C4-2B (cell line): ENCODE measurements at regions not wholly inside any gene's neighbourhood (a gene's known extent, or its start where the extent isn't known, plus 50 kb on each side); places are given as distances from the start of the nearest gene placed in this dataset.

ENCODE experiments used
- H3K27ac ChIP-seq: fragments of 450-650 bp; 2 replicates; pipeline ENCODE4 v1.5.1; 2017
- ZFX ChIP-seq: fragments of 450-650 bp; IDR thresholded peaks from 2 replicates; pipeline ENCODE4 v1.6.1; 2017
- TF ChIP-seq, protein P1 (sequence below): fragments of 450-650 bp; conservative IDR thresholded peaks from 2 replicates; pipeline ENCODE4 v1.5.1; 2017; ENCODE audit warnings: mild to moderate bottlenecking

DNA sequence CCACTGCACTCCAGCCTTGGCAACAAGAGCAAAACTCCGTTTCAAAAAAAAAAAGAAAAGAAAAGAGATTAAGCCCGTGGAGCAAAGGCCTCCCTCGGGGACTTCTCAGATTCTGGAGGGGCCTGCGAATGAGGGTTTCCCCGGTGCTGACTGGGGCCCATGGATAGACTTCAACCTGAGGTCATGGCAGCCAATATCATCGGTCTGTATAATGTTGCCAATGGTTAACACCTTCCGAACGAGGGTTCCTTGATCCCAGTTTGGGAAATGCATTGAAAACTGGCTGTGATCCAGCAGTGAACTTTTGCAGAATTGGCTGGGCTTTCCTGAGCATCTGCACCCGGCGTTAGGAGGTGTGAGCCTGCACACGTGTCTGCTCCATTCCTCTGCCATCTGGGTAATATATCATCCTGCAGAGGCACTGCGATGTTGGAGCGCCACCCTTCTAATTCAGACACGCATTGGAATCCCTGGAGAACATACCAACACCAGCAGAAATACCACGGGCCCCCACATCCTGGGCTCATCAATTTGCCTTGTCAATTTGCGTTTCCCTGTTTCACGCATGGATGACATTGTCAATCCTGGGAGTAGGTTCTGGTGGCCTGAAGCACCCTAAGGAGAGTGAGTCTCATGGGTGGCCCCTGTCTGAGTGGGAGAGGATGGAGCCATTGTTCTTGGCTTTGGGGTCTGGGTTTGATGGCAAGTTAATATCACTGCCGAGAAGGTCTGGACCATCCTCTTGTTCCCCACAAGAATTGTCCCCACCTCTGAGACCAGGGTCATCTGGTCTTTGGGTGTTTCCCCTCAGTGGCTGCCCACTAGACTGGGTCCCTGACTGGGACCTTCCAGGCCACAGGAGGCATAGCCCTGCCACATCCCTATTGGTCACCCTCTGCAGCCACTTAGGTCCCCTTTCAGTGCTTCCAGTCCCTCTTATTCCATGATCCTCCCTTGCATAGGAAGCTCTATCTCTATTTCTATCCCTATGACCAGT is 441.0 kb downstream of the PTPRU start:
- TF ChIP-seq, protein P1, sequence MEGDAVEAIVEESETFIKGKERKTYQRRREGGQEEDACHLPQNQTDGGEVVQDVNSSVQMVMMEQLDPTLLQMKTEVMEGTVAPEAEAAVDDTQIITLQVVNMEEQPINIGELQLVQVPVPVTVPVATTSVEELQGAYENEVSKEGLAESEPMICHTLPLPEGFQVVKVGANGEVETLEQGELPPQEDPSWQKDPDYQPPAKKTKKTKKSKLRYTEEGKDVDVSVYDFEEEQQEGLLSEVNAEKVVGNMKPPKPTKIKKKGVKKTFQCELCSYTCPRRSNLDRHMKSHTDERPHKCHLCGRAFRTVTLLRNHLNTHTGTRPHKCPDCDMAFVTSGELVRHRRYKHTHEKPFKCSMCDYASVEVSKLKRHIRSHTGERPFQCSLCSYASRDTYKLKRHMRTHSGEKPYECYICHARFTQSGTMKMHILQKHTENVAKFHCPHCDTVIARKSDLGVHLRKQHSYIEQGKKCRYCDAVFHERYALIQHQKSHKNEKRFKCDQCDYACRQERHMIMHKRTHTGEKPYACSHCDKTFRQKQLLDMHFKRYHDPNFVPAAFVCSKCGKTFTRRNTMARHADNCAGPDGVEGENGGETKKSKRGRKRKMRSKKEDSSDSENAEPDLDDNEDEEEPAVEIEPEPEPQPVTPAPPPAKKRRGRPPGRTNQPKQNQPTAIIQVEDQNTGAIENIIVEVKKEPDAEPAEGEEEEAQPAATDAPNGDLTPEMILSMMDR, result no peak
- no peak for TF ChIP-seq ZFX
- H3K27ac ChIP-seq, result no peak overlapping the region

DNA sequence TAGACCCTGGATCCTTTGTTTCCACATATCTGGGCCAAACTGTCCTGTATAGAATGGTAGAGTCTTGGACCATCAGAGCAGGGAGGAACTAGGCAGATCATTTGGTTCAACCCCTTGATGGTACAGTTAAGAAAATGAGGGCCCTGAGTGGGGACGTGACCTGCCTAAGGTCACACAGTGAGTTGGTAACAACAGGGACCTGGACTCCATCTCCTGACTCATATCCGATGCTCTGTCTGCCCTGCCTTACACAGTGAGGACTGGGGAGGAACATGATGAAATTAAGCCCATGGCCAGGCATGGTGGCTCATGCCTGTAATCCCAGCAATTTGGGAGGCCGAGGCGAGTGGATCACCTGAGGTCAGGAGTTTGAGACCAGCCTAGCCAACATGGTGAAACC is 440.2 kb downstream of the PTPRU start:
- no peak overlapping the region for H3K27ac ChIP-seq

DNA sequence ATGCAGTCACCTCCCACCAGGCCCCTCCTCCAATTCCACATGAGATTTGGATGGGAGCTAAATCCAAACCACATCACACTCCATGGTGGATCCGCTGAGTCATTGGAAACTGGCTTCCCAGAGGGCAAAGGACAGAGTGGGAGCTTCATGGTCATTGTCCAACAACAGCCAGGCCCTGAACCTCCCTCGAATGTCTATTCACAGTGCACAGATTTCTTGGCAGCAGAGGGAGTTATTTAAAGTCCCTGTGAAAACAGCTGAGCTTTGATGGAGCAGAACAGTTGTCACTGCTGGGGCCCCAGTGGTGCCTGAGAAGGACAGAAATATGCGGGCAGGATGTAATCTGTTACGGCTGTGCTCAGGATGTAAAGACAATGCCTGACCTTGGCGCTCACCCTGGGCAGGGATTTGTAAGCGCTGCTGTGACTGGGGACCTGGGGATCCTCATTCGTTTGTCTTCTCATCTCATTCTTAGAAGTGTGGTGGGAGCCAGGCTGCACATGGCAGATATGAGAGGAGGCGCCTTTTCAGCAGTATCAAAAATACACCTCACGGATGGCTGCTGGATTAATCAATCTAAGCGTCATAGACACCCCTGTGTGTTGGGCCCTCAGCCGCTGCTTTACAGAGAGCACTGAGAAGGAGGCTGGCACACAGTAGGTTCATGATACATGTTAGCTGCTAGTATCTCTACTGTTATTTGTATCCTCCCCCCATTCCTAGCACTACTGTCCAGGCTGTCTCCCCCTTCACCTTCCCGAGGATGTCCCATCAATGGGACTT is 439.4 kb downstream of the PTPRU start:
- no peak overlapping the region for H3K27ac ChIP-seq
- TF ChIP-seq, protein P1, result no peak
- TF ChIP-seq ZFX, result no peak

More for the DNA sequence above, 440.2 kb downstream of the PTPRU start:
- TF ChIP-seq ZFX, result no peak
- TF ChIP-seq, protein P1, result no peak

DNA sequence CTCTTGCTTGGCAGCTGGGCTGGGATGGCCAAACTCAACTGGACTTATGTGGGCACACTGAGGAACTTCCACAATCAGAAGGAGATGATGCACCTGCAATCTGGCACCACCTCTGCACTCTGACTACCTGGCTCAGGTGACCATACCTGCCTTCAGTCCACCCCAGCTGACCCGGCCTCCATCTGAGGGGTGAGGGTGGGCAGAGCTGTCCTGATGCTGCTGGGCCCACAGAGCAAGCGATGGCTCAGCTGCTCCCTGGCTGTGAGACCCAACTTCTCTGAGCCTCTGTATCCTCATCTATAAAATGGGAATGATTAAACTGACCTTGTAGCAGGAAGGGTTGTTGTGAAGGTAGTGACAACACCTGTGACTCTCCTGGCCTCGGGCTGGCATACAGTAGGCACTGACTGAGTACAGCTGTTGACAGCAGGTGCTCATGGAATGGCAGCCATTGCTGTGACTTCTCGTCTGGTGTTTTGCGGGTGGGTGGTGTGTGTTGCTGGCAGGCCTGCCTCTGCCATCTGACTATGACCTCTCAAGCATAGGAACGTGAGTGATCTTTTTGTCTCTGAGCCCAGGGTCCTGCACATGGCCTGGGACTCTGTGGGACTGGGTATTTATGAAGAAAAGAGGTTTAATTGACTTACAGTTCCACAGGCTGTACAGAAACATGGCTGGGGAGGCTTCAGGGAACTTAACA is 438.5 kb downstream of the PTPRU start:
- H3K27ac ChIP-seq, result no peak overlapping the region
- TF ChIP-seq, protein P1, result no peak
- no peak for TF ChIP-seq ZFX

DNA sequence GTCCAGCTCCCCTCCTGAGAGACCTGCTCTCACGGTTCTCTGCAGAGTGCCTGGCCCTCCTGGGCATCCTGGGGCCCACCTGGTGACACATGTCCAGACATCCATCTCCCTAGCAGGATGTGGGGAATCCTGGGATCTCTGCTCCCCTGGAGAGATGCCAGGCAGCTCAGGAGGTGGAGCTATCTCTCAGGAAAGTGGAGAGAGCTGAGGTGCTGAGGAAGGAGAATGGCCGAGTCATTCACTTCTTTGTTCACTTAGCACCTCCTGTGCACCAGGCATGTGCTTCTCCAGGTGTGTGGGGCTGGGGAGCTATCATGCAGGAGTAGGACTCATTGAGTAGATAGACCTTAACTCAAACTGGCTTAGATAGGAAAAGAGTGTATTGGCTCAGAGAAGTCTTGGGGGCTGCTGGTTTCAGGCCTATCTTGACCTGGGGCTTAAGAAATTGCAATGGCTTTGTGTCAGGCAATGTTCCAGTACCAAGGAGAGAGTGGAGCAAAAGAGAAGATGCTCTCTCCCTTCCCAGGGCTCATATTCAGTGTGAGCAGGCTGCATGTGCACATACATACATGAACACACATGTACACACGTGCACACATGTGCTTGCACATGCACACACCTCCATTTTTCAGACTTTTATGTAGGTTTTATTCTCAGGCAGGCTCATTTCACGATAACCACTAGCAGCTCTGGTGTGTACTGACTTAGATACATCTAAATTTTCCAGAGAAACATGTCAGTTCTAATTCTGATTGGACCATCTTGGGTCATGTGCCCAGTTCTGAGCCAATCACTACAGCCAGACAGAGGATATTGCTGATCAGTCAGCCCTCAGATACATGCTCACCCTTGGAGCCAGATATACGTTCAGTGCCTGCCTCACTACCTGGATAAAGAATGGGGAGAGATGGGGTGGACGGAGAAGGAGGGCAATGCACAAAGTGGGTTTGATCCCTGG is 437.6 kb downstream of the PTPRU start:
- TF ChIP-seq, protein P1, result no peak
- no peak for TF ChIP-seq ZFX
- no peak overlapping the region for H3K27ac ChIP-seq

DNA sequence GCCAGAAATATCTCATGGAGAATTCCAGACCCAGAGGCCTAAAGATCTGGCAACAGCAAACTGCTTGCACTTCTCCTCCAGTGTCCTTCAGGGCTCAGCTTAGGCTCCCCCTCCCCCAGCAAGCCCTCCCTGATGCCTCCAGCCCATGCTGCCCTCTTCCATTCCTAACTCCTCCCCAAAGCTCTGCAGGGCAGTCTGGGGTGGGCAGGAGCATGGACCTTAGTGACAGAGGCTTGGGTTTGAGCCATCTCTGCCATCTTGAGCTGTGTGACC is 436.8 kb downstream of the PTPRU start:
- no peak overlapping the region for H3K27ac ChIP-seq

More for the DNA sequence above, 436.8 kb downstream of the PTPRU start:
- TF ChIP-seq, protein P1, result no peak
- no peak for TF ChIP-seq ZFX
